ENCODE measurements at regions not wholly inside any gene's neighbourhood (a gene's known extent, or its start where the extent isn't known, plus 50 kb on each side); places are given as distances from the start of the nearest gene placed in this dataset.
"Not testable (repeated sequence)": the region's sequence is repeated elsewhere in the genome, so short reads cannot be mapped to it uniquely, and the experiment has no call there.

DNA sequence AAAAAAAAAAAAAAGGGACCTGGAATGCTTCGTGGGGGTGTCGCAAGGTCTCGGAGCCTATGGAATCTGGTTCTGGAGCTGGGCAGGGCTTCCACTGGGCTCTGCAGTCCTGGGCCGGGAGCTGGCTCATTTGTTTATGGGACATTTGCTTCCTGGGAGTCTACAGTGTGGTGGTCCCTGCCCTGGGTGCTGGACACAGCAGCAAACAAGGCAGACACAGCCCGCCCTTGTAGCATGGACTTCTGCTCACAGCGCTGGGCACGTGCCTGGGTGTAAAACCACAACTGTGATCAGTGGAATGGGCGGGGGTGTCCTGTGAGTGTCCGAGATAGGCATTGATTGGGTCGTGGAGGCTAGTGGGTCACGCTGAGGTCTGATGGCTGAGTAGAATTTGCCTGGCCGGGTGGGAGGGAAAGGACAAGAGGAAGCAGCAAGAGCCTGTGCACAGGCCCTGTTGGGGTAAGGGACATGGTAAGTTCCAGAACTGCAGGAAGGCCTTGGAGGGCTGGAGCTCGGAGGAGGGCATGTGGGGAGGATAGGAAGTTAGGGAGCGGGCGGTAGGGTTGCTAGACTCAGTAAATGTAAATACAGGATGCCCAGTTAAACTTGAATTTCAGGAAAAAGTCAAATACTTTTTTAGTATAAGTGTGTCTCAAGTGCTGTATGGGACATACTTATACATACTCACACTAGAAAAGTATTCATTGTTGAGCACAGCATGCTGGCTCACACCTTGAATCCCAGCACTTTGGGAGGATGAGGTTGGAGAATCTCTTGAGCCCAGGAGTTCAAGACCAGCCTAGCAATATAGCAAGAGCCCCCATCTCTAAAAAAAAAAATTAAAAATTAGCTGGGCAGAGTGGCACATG is 61.3 kb upstream of the PMEPA1 start:
- no peak overlapping the region for H2AK5ac ChIP-seq (ENCODE audit: insufficient read length, low read length)
- no peak overlapping the region for H2BK120ac ChIP-seq (ENCODE audit: low read depth, low read length, poor library complexity, severe bottlenecking)
- no peaks in the 10 kb centered on the region; the same call in none of the 2 replicates for H3K27me3 Mint-ChIP-seq (ENCODE audit: low read depth)
- no peak overlapping the region for H3K4ac ChIP-seq (ENCODE audit: low read depth, low read length)
- H3K4me2 ChIP-seq (ENCODE audit: insufficient read depth, insufficient read length, low read length), result no peak overlapping the region
- TF ChIP-seq CTCF (conservative IDR thresholded peaks at IDR 0.05), result no peak
- H4K5ac ChIP-seq (ENCODE audit: insufficient read length, low read depth, low read length), result no peak overlapping the region
- no peak overlapping the region for H3K4me3 Mint-ChIP-seq
- peak overlapping the region; percentile 29 to 46 (median 42); a peak in 3 of 7 replicates for H3K27ac Mint-ChIP-seq
- no peak overlapping the region for H3T11ph ChIP-seq (ENCODE audit: low read length)
- H2BK20ac ChIP-seq (ENCODE audit: low read depth, low read length, poor library complexity, severe bottlenecking), result no peak overlapping the region
- H2BK15ac ChIP-seq (ENCODE audit: low read depth, low read length), result no peak overlapping the region
- WGBS (ENCODE audit: extremely low coverage, insufficient read length, low lambda C conversion rate), result no CpG with 5 or more reads among the region's 15 CpGs
- 0 out of 2 replicates have a peak overlapping the region, but pooled peaks have one; percentile 8 for H3K14ac ChIP-seq (ENCODE audit: insufficient read depth, low read length)
- no peaks in the 10 kb centered on the region for H4K20me1 ChIP-seq (ENCODE audit: control insufficient read depth, insufficient read depth, insufficient read length)
- H3K9me3 ChIP-seq (ENCODE audit: control insufficient read depth, low read depth, low read length), result no peaks in the 10 kb centered on the region
- no peak overlapping the region for H3K18ac ChIP-seq (ENCODE audit: insufficient read length, low read depth, low read length)
- no peaks in the 10 kb centered on the region for H3K27me3 ChIP-seq (ENCODE audit: insufficient read depth, low read length)
- no peaks in the 10 kb centered on the region; the same call in 1 of the 2 replicates for H3K4me1 ChIP-seq (ENCODE audit: insufficient read depth, low read length)
- H3K23ac ChIP-seq (ENCODE audit: insufficient read length, low read depth, low read length), result no peak overlapping the region
- H3K27ac ChIP-seq (ENCODE audit: insufficient read length, low read depth, low read length), result no peak overlapping the region
- peaks cover 38 to 47% of the 10 kb centered on the region in 2 experiments for H3K4me1 Mint-ChIP-seq
- H2AFZ ChIP-seq (ENCODE audit: low read length), result no peak overlapping the region
- no peaks in the 10 kb centered on the region for H3K23me2 ChIP-seq (ENCODE audit: insufficient read length, low read depth, low read length, poor library complexity, severe bottlenecking)
- H2BK12ac ChIP-seq (ENCODE audit: insufficient read length, low read depth, low read length), result no peak overlapping the region
- no peak overlapping the region for H3K9ac ChIP-seq (ENCODE audit: extremely low read depth, insufficient read length, low read length)
- no peak overlapping the region for H4K91ac ChIP-seq (ENCODE audit: insufficient read length, low read depth, low read length)
- no peaks in the 10 kb centered on the region for H3K9me3 Mint-ChIP-seq
- H3K56ac ChIP-seq (ENCODE audit: insufficient read length, low read depth, low read length), result no peak overlapping the region
- no peaks in the 10 kb centered on the region; a peak in 1 of 7 replicates for H3K36me3 Mint-ChIP-seq (ENCODE audit: insufficient read depth in 1 of 3, low read depth in 3 of 3)
- H4K8ac ChIP-seq (replicated peaks; ENCODE audit: insufficient read length, low read depth, low read length), result no peak overlapping the region
- H3K79me1 ChIP-seq (ENCODE audit: insufficient read depth, low read depth, low read length, poor library complexity, severe bottlenecking), result no peaks in the 10 kb centered on the region
- no peak for DNase-seq
- no peak overlapping the region for H2BK5ac ChIP-seq (ENCODE audit: insufficient read length, low read length)
- H3K79me2 ChIP-seq (ENCODE audit: insufficient read depth, low read length), result no peaks in the 10 kb centered on the region

GRCh38 chr20:57770401-57770800 is 60.6 kb upstream of the PMEPA1 start:
- H2BK15ac ChIP-seq (ENCODE audit: low read depth, low read length); H3K27me3 ChIP-seq (ENCODE audit: insufficient read depth, low read length); H3K4me3 Mint-ChIP-seq; H3K56ac ChIP-seq (ENCODE audit: insufficient read length, low read depth, low read length); H3K27me3 Mint-ChIP-seq (ENCODE audit: low read depth); H3T11ph ChIP-seq (ENCODE audit: low read length); H4K91ac ChIP-seq (ENCODE audit: insufficient read length, low read depth, low read length); H2BK12ac ChIP-seq (ENCODE audit: insufficient read length, low read depth, low read length); H3K9ac ChIP-seq (ENCODE audit: extremely low read depth, insufficient read length, low read length); H3K18ac ChIP-seq (ENCODE audit: insufficient read length, low read depth, low read length); H2BK20ac ChIP-seq (ENCODE audit: low read depth, low read length, poor library complexity, severe bottlenecking); H3K4ac ChIP-seq (ENCODE audit: low read depth, low read length); H3K4me1 ChIP-seq (ENCODE audit: insufficient read depth, low read length); H3K9me3 Mint-ChIP-seq; H3K23ac ChIP-seq (ENCODE audit: insufficient read length, low read depth, low read length); H3K36me3 Mint-ChIP-seq (ENCODE audit: insufficient read depth in 1 of 3, low read depth in 3 of 3); H2BK5ac ChIP-seq (ENCODE audit: insufficient read length, low read length); H3K27ac Mint-ChIP-seq; H4K20me1 ChIP-seq (ENCODE audit: control insufficient read depth, insufficient read depth, insufficient read length); H2BK120ac ChIP-seq (ENCODE audit: low read depth, low read length, poor library complexity, severe bottlenecking); H3K9me3 ChIP-seq (ENCODE audit: control insufficient read depth, low read depth, low read length); H3K79me1 ChIP-seq (ENCODE audit: insufficient read depth, low read depth, low read length, poor library complexity, severe bottlenecking); H3K14ac ChIP-seq (ENCODE audit: insufficient read depth, low read length); DNase-seq; H4K8ac ChIP-seq (replicated peaks; ENCODE audit: insufficient read length, low read depth, low read length); H3K4me2 ChIP-seq (ENCODE audit: insufficient read depth, insufficient read length, low read length); H3K79me2 ChIP-seq (ENCODE audit: insufficient read depth, low read length); H3K27ac ChIP-seq (ENCODE audit: insufficient read length, low read depth, low read length); H4K5ac ChIP-seq (ENCODE audit: insufficient read length, low read depth, low read length); H2AK5ac ChIP-seq (ENCODE audit: insufficient read length, low read length); H3K23me2 ChIP-seq (ENCODE audit: insufficient read length, low read depth, low read length, poor library complexity, severe bottlenecking); H2AFZ ChIP-seq (ENCODE audit: low read length): not testable (repeated sequence)
- no CpG with 5 or more reads among the region's 8 CpGs for WGBS (ENCODE audit: extremely low coverage, insufficient read length, low lambda C conversion rate)
- H3K4me1 Mint-ChIP-seq, result peaks cover 38 to 47% of the 10 kb centered on the region in 2 experiments
